HG03280 (cell line): ENCODE measurements at regions not wholly inside any gene's neighbourhood (a gene's known extent, or its start where the extent isn't known, plus 50 kb on each side); places are given as distances from the start of the nearest gene placed in this dataset.

Experiments used
- ATAC-seq: cut with Tn5 transposase; IDR thresholded peaks from one replicate; pipeline ENCODE4 v1.9.1; 2021; ENCODE audit warnings: mild to moderate bottlenecking, moderate library complexity; ENCODE audit not compliant: unreplicated experiment

GRCh38 chr2:43057742-43058725, 168.4 kb downstream of the ZFP36L2 start:
- ATAC-seq: no peak

- ATAC-seq: no peak
Observed at GRCh38 chr2:43057026-43057741, 169.2 kb downstream of the ZFP36L2 start.

DNA sequence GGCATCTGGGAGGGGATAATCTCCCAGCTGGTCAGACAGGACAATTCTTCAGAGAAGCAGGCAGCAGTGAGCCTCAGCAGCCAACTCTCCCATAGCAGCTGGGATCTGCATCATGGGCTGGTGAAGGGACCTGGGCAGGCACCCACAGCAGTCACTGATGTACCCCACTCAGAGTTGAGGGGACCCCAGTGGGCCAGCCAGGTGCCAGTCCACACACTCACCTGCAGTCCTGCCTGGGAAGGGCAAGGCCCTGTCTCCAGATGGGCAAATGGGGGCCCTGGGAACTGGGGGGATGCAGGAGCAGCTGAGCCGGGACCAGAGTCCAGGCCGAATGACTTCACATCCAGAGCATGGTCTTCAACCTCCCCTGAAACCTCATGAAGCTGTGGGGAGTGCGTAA, 170.4 kb downstream of the ZFP36L2 start:
- ATAC-seq: no peak

DNA sequence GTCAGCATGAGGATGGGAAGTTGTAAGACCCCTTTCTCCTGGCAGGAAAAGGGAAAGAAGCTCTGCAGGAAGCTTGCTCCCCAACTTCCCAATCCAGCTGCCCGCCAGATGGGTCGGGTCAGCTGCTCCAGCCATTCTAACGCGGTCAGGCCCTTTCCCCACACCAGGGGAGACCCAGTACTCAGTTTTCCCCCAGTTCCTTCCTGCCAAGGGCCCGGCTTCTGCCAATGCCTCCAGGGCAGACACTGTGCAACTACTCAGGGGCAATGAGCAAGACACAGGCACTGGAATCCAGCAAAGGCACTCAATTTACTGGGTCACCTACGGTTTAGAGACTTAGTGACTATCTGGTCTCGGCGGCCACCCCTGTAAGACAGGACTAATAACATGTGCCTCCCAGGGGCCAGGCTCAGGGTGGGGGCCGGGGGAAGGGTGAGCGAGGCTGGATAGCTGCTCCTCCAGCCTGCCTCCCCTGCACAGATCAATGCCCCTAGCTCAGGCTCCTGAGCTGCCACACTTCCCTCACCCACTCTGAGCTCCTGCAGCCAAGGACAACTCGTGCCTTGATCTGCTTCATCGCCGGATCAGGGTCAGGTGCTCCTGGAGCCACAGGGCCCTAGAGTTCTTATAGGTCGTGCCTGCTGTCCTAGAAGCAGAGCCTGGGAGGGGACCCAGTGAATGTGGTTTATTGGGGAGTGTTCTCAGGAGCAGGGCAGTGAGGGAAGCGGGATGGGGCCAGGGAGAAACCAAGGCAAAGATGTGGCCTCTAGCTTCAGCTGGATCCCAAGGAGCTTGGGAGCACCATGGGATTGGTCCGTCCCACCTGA, 171.1 kb downstream of the ZFP36L2 start:
- ATAC-seq: no peak

DNA sequence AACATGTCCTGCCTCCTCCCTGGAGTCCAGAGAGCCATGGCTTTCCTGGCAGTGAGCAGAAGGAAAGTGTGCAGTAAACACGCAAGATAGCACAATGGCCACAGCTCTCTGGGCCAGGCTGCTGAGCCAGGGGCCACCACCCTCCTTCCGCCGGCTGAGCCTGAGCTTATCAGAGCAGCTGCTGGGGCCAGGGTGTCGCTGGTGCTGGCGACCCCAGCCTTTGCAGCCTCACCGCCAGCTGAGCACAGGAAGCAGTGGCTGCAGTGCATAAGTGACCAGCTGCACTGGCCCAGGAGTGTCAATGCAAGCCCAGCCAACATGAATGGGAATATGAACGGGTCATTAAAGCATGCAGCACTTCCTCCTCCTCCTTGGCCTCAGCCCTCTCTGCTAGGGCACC, 172.0 kb downstream of the ZFP36L2 start:
- no peak for ATAC-seq

GRCh38 chr2:43052944-43053306, 173.5 kb downstream of the ZFP36L2 start:
- no peak for ATAC-seq

GRCh38 chr2:43052204-43052943, 174.0 kb downstream of the ZFP36L2 start:
- no peak for ATAC-seq

GRCh38 chr2:43051338-43051737, 175.1 kb downstream of the ZFP36L2 start:
- no peak for ATAC-seq

DNA sequence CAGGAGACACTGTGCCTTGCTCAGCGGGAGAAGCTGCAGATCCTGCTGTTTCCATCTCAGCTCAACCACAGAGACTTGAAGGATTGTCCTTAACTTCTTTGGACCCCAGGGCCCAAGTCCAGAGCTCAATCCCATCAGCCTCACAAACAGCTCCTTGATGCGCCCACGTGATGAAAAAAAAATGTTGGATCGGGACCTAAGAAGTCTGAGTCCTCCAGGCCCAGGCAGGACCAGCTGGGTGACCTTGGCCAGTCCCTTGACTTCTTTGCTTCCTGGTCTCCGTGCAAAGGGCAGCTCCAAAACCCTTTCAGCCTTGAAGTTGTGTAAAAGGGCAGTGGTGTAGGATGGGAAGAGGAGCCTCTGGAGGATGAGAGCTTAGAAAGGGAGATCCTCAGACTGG, 175.5 kb downstream of the ZFP36L2 start:
- ATAC-seq: no peak

GRCh38 chr2:43049836-43050801, 176.3 kb downstream of the ZFP36L2 start:
- ATAC-seq: no peak

DNA sequence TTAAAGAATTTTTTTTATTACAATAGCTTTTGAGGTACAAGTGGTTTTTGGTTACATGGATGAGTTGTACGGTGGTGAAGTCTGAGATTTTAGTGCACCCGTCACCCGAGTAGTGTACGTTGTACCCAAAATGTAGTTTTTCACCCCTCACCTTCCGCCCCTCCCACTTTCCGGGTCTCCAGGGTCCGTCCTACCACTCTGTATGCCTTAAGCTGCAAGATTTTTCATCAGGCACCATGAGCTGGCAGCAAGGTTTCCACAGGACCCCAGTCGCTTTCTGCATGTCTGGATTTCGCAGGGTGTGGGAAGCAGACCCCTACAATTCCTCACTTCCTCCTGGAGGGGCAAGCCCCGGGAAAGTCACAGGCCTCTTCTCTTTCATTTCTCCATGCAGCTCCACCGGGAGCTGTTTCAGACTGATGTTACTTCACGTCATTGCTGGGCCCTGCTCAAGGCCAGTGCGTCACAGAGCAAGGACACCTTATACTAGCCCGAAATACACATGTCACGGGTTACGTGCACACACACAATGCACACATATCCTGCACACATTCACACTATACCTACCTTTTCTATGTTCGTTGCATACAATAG, 179.1 kb downstream of the ZFP36L2 start:
- ATAC-seq: no peak

GRCh38 chr2:43045866-43046265, 180.5 kb downstream of the ZFP36L2 start:
- no peak for ATAC-seq

GRCh38 chr2:43044093-43044681, 182.2 kb downstream of the ZFP36L2 start:
- no peak for ATAC-seq

GRCh38 chr2:43043553-43043870, 182.9 kb downstream of the ZFP36L2 start:
- ATAC-seq: no peak

- no peak for ATAC-seq
Observed at GRCh38 chr2:43041661-43042360, 184.6 kb downstream of the ZFP36L2 start.

DNA sequence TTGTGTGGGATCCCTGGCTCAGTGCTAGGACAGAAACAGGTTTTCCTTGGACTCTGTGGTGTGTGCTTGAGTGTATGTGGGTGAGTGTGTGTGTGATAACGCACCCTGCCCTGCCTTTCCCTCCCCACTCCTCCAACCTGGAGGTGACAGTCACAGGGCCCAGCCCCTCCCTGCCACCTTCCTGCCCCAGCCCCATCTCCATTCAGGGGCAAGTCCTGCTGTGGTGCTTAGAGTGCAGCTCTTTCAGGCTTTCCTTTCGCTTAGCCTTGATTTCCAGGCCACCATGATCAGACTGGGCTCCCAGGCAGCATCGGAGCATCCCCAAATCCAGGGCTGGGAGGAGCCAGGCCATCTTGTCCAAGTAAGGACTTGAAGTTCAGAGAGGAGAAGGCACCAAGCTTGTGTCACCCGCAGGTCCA, 185.2 kb downstream of the ZFP36L2 start:
- ATAC-seq: no peak

DNA sequence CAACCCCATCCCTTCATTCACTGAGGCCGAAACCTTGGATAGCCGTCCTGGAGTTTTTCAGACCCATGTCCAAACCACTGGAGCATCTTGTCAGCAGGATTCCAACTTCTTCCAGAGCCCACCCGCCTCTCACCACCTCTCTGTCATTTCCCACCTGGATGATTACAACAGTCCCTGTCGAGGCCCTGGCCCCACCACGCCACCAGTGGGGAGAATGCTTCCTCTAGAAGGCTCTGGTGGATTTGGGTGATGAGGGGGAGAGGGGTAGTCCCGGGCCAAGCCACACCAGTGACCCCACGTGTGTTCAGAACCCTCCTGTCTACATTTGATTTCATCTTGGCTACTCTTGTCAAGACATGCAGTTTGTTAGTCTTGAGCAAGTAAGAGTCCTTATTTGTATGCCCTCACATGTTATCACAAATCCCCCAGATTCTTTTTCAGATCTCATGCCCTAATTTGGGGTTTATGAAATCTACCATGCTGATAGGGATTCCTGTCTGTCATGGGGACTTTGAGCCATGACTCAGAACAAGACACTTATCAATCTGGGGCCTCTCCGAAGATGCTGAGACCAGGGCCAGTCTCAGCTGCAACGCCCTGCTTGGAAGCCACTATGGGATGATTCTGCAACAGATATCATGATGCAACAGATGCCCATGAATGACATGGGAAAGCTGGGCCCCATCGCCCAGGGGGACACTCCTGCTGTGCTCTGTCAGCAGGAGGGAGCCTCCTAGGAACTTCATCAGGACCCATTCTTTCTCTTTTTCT, 186.1 kb downstream of the ZFP36L2 start:
- no peak for ATAC-seq
